Lower lobe of right lung (tissue), 2 donors: ENCODE measurements at regions not wholly inside any gene's neighbourhood (a gene's known extent, or its start where the extent isn't known, plus 50 kb on each side); places are given as distances from the start of the nearest gene placed in this dataset.

Source experiments
- ATAC-seq, 2 donors: fragments of 200-7000 bp; cut with Tn5 transposase; one replicate each; pipeline ENCODE4 v1.9.1; 2020 to 2022; ENCODE audit warnings: mild to moderate bottlenecking in 2 of 2, moderate library complexity in 2 of 2
- DNase-seq: peaks from one replicate; pipeline ENCODE4 v3.0.0-alpha.2; 2020
- H3K27ac ChIP-seq: fragments of 200-600 bp; one replicate; pipeline ENCODE4 v1.8.0; 2022
- H3K27me3 ChIP-seq: fragments of 200-600 bp; one replicate; pipeline ENCODE4 v1.8.0; 2022; ENCODE audit warnings: low read depth
- H3K36me3 ChIP-seq: fragments of 200-600 bp; one replicate; pipeline ENCODE4 v1.8.0; 2022; ENCODE audit warnings: mild to moderate bottlenecking
- H3K4me1 ChIP-seq: fragments of 200-600 bp; one replicate; pipeline ENCODE4 v1.8.0; 2022
- H3K4me3 ChIP-seq: fragments of 200-600 bp; one replicate; pipeline ENCODE4 v1.8.0; 2022; ENCODE audit warnings: mild to moderate bottlenecking
- H3K9me3 ChIP-seq: fragments of 200-600 bp; one replicate; pipeline ENCODE4 v1.8.0; 2022
- CTCF ChIP-seq: fragments of 200-600 bp; IDR thresholded peaks from one replicate; pipeline ENCODE4 v1.8.0; 2022; ENCODE audit warnings: antibody characterized with exemption, mild to moderate bottlenecking
- intact Hi-C: fragments of 100-400 bp; cut with DNase I; formaldehyde crosslinking; loops from one replicate; pipeline ENCODE4 v1.11.0; 2022
- donor health status: DM: no; HTN: yes; CAD: no; lungs with severe emphysema.

- Histone ChIP-seq H3K4me3 (no peak overlapping the region), H3K4me1 (no peaks in the 10 kb centered on the region), H3K36me3 (no peaks in the 10 kb centered on the region), H3K27ac (no peak overlapping the region), H3K9me3 (no peaks in the 10 kb centered on the region), H3K27me3 (no peaks in the 10 kb centered on the region)
- DNase-seq = no peak
- TF ChIP-seq CTCF = no peak
- no peak for ATAC-seq
- intact Hi-C loops = no loop called here
These were observed 1280.7 kb upstream of the TMPRSS15 start for GRCh38 chr21:19684328-19684727.

- DNase-seq (no peak), ATAC-seq (no peak)
- no peak for TF ChIP-seq CTCF
- Histone ChIP-seq H3K4me1 (no peaks in the 10 kb centered on the region), H3K9me3 (no peaks in the 10 kb centered on the region), H3K27me3 (no peaks in the 10 kb centered on the region), H3K27ac (no peak overlapping the region), H3K36me3 (no peaks in the 10 kb centered on the region), H3K4me3 (no peak overlapping the region)
- intact Hi-C loops = no loop called here
These were observed 1288.6 kb upstream of the TMPRSS15 start for GRCh38 chr21:19692231-19692630.

- intact Hi-C loops = no loop called here
- Histone ChIP-seq H3K27ac (no peak overlapping the region), H3K36me3 (no peaks in the 10 kb centered on the region), H3K4me1 (no peaks in the 10 kb centered on the region), H3K4me3 (no peak overlapping the region), H3K27me3 (no peaks in the 10 kb centered on the region), H3K9me3 (no peaks in the 10 kb centered on the region)
- DNase-seq (no peak), ATAC-seq (no peak)
- no peak for TF ChIP-seq CTCF
These were observed 1292.2 kb upstream of the TMPRSS15 start for GRCh38 chr21:19695796-19696195.

- no peak overlapping the region for H3K4me3 ChIP-seq
- no peak for DNase-seq
- ATAC-seq = no peak
- TF ChIP-seq CTCF = no peak
- no peaks in the 10 kb centered on the region for H3K9me3 ChIP-seq
- intact Hi-C loops = no loop called here
- H3K27me3 ChIP-seq = no peaks in the 10 kb centered on the region
- no peaks in the 10 kb centered on the region for H3K36me3 ChIP-seq
- no peaks in the 10 kb centered on the region for H3K4me1 ChIP-seq
- H3K27ac ChIP-seq = no peak overlapping the region
These were observed 1296.9 kb upstream of the TMPRSS15 start for GRCh38 chr21:19700476-19700875.

- Histone ChIP-seq H3K9me3 (no peaks in the 10 kb centered on the region), H3K27me3 (no peaks in the 10 kb centered on the region), H3K4me1 (no peaks in the 10 kb centered on the region), H3K4me3 (no peak overlapping the region), H3K36me3 (no peaks in the 10 kb centered on the region), H3K27ac (no peak overlapping the region)
- intact Hi-C loops = no loop called here
- no peak for DNase-seq
- ATAC-seq = no peak
- no peak for TF ChIP-seq CTCF
These were observed 1295.5 kb upstream of the NCAM2 start for GRCh38 chr21:19702726-19703125.

- Histone ChIP-seq H3K27ac (no peak overlapping the region), H3K4me3 (no peak overlapping the region), H3K4me1 (no peaks in the 10 kb centered on the region), H3K27me3 (no peaks in the 10 kb centered on the region), H3K9me3 (no peaks in the 10 kb centered on the region), H3K36me3 (no peaks in the 10 kb centered on the region)
- DNase-seq (no peak), ATAC-seq (no peak)
- TF ChIP-seq CTCF = no peak
- intact Hi-C loops = no loop called here
These were observed 1293.4 kb upstream of the NCAM2 start for GRCh38 chr21:19704832-19705231.
